ENCODE measurements at regions not wholly inside any gene's neighbourhood (a gene's known extent, or its start where the extent isn't known, plus 50 kb on each side); places are given as distances from the start of the nearest gene placed in this dataset.
"Not testable (repeated sequence)": the region's sequence is repeated elsewhere in the genome, so short reads cannot be mapped to it uniquely, and the experiment has no call there.

DNA sequence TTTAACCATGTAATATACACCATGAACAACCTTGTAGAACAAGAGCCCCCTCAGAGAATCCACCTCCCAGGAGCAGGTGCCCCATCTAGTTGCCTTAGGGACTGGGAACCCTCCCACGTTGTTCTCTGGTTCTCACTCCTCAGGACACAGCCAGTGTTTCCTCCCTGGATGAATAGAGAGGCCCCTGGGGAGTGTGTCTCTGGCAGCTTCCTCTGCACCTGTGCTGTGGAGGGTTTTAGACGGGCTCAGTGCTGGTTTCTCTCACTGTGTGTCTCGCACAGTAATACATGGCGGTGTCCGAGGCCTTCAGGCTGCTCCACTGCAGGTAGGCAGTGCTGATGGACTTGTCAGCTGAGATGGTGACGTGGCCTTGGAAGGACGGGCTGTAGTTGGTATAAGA is 581.3 kb downstream of the TMEM121 start:
- no peak for DNase-seq (ENCODE audit: low spot score)

DNA sequence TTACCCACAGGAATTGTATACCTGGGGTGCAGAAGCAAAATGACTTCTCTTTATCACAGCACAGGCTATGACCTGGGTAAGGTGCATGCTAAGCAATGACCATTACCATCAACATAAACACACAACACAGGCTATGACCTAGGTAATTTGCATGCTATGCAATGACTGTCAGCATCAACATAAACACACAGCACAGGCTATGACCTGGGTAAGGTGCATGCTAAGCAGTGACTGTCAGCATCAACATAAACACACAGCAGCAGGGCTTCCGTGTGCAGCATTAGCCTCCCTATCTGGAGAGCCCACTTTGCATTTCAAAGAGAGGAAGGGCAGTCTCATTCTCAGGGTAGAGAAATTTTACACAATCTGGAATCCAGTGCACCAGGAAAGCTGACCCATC is 583.0 kb downstream of the TMEM121 start:
- no peak for DNase-seq (ENCODE audit: low spot score)

DNA sequence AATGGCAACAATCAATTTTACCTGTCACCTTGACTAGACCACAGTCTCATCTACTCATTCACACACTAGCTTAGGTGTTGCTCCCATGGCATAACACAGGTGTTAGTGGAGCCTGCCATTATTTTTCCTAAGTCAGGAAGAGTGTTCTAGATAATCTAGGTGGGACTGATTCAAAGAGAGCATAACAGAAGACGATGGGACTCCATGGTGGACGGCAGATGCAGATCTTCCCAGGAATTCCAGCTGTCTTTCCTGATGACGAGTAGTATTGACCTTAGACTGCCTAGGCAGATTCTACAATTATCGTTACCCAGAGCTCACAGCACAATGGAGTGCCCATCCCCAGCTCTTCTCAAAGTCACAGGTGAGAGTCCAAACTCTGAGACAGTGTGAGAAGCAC is 589.0 kb downstream of the TMEM121 start:
- no peak for DNase-seq (ENCODE audit: low spot score)

DNA sequence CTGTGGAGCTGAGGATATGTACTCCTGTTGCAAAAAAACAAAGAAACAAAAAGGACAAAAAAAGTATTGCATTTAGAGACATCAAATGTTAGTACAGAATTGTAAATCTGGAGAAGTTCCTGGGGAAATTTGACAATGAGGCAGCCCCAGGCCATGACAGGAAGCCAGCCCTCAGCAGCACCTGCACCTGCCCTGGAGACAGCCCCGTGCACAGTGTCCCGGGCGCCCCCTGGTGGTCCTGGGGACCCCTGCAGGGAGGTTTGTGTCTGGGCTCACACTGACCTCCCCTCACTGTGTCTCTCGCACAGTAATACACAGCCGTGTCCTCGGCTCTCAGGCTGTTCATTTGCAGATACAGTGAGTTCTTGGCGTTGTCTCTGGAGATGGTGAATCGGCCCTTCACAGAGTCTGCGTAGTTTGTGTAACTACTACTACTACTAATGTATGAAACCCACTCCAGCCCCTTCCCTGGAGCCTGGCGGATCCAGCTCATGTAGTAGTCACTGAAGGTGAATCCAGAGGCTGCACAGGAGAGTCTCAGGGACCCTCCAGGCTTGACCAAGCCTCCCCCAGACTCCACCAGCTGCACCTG is 590.1 kb downstream of the TMEM121 start:
- DNase-seq (ENCODE audit: low spot score): not testable (repeated sequence)

DNA sequence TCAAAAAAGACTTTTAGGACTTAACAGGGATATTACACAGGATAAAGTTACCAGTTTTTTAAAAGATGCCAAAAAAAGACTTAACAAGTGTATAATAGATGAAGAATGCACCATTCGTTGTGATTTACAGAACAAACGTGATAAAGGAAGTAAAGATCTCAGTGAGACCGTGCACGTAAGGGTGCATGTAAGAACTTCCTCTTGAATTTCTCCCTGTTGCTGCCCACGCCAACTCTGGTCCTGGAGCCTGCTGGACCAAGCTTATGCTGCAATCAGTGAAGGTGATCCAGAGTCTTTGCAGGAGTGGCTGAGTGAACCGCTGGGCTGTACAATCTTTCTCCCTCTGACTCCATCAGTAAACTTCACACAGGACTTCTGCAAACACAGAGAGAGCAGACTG is 593.7 kb downstream of the TMEM121 start:
- DNase-seq (ENCODE audit: low spot score): no peak

DNA sequence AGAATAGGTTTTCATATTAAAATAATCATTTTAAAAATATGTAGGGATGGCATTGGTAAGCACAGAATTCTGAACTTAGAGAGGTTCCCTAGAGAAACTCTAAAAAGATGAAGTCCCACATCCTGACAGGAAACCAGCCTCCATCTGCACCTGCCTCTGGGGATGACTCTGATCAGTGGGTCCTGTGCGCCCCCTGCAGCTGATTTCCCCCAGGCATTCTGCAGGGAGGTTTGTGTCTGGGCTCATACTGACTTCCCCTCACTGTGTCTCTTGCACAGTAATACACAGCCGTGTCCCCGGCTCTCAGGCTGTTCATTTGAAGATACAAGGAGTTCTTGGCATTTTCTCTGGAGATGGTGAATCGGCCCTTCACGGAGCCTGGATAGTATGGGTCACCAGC is 602.9 kb downstream of the TMEM121 start:
- no peak for DNase-seq (ENCODE audit: low spot score)

DNA sequence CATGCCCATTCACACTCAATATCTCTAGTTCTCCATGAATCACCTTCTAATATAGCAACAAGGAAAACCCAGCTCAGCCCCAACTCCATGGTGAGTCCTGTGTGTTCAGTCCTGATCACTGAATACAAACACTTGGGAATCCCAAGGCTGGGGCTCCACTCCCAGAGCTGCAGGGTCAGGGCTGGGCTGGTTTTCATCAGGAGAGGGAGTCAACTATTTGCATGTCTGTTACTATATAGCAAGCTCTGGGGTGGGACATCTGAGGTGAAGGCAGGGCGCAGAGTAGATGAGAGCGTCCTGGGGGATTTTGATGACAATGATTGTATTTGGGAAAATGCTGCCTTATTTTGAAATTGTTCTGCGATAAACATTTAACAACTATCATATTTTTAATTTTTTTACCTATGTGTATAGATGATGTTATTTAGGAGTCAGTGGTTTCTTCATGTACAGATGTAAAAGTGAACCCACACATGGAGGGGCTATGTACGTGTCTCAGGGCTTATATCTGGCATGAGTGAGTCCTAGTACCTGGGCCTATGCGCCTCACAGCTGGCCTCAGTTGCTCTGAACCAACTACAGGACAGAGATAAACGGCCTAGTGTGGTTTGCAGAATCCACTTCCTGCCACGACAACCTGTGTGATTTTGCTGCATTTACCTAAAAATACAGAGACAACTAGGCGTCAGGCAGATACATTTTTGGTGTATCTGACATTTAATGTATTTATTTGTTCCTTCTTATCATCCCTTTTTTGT is 603.7 kb downstream of the TMEM121 start:
- DNase-seq (ENCODE audit: low spot score): not testable (repeated sequence)

DNA sequence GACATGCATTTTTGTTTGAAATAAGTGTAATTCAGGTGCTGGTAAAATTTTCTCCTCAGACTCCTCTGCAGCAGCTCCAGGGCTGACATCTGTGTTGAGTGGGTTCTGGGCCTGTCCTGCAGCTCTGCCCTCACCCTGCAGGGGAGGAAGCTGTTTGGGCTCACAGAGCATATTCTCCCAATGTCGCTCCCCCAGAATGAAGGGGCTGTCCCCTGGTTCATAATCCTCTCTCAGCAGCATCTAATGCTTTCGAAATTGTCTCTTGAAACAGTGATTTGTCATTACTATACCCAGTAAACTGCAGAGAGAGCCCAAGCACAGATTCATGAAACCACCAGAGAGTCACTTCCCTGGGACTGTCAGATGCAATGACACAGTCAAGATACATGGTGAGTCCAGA is 606.7 kb downstream of the TMEM121 start:
- not testable (repeated sequence) for DNase-seq (ENCODE audit: low spot score)

DNA sequence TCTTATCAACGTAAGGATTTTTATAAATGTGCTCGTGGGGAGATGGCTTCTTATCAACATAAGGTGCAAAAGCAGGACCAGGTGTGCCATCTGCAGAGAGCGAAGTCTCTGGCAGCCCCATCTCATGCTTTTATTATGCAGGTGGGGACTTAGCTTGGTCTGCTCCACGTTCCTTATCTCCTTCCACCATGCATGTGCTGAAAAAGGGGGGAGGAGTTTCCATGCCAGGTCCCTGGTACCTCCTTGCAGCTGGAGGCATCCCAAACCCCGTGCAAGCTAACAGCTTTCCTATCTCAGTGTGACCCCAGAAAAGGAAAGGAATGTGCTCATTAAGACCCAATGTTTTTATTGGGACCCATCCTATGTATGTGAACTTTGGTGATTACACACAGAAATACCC is 608.5 kb downstream of the TMEM121 start:
- DNase-seq (ENCODE audit: low spot score): no peak

DNA sequence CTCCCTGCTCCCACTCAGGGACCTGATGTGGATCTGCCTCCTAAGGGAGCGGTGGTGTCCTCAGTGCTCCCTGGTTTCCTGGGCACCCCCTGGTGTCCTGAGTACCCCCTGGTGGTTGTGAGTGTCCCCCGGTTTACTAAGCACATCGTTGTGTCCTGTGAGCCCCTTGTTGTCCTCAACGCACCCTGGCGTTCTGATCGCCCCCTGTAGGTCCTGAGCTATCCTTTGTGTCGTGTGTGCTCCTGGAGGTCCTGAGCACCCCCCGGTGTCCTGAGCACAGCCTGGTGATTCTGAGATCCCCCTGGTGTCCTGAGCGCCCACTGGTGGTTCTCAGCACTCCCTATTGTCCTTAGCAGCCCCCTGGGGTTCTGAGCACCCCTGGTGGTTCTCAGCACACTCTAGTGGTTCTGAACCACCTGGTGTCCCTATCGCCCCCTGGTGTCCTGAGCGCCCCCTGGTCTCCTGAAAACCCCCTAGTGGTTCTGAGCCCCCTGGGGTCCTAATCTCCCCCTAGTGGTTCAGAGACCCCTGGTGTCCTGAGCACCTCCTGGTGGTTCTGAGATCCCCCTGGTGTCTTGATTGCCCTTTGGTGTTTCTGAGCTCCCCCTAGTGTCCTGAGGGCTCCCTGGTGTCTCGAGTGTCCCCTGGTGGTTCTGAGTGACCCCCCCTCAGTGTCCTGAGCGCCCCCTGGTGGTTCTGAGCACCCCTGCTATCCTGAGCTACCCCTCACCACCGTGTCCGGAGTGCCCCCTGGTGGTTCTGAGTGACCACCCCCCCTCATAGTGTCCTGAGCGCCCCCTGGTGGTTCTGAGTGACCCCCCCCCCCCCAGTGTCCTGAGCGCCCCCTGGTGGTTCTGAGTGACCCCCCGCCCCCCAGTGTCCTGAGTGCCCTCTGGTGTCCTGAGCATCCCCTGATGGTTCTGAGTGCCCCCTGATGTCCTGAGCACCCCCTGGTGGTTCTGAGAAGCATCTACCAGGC is 615.1 kb downstream of the TMEM121 start:
- no peak for DNase-seq (ENCODE audit: low spot score)

DNA sequence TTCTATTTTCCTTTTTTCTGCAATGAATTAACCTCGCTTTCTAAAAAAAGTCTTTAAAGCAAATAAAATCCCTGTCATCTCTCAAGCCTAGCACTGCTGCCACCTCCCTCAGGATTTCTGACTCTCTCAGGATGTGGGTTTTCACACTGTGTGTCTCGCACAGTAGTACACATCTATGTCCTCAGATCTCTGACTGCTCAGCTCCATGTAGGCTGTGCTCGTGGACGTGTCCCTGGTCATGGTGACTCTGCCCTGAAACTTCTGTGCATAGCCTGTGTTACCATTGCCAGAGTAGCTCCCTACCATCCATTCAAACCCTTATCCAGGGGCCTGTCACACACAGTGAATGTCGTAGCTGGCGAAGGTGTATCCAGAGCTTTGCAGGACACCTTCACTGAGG is 619.3 kb downstream of the TMEM121 start:
- DNase-seq (ENCODE audit: low spot score): not testable (repeated sequence)

DNA sequence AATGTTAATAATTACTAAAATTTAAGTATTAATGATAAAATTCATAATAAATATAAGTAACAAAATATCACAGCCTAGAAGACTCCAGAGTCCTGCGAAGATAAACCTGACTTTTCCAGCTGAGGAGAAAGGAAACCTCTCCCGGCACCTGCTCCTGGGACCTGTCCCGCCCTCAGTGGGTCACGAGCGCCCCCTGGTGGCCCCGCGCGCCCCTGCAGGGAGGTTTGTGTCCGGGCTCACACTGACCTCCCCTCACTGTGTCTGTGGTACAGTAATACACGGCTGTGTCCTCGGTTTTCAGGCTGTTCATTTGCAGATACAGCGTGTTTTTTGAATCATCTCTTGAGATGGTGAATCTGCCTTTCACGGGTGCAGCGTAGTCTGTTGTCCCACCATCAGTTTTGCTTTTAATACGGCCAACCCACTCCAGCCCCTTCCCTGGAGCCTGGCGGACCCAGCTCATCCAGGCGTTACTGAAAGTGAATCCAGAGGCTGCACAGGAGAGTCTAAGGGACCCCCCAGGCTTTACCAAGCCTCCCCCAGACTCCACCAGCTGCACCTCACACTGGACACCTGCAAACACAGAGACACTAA is 627.1 kb downstream of the TMEM121 start:
- peak; percentile 51 for DNase-seq (ENCODE audit: low spot score)

DNA sequence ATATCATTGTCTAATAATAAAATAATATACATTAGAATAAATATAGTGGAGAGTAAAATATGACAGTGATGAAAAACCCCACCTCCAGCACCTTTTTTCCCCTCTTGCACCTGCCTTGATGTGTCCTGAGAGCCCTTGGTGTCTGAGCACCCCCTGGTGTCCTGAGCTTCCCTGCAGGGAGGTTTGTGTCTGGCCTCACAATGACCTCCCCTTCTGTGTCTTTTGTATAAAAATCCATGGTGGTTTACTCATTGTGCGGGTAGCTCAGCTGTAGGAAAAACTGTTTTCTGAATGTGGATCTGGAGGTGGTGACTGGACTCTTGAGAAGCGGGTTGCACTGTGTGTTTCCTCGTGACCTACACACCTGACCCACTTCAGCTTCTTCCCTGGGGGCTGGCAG is 636.9 kb downstream of the TMEM121 start:
- no peak for DNase-seq (ENCODE audit: low spot score)

DNA sequence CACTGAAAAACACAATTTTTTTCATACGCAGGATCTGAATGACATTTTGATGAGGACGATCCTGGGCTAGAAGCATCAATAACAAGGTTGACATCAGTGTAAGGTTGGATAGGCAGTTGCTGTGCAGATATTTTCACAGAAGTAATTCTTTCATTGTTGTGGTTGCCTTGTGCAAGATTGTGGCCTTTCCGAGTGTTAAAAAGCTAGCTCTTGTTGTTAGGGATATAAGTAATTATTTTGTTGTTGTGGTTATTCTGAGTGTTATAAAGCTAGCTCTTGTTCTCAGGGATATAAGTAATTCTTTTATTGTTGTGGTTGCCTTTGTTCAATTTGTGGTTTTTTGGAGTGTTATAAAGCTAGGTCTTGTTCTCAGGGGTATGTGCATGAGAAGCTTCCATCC is 637.4 kb downstream of the TMEM121 start:
- not testable (repeated sequence) for DNase-seq (ENCODE audit: low spot score)

DNA sequence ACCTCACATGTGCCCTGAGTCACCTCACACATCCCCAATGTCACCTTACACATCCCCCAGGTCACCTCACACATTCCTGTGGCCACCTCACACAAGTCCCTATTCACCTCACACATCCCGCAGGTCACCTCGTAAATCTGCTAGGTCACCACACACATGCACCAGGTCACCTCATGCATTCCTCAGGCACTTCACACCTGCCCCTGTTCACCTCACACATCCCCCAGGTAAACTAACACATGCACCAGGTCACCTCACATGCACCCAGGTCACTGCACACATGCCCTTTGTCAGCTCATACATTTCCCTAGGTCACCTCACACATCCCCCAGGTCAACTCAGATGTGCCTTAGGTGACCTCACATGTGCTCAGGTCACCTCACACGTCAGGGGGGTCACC is 639.8 kb downstream of the TMEM121 start:
- DNase-seq (ENCODE audit: low spot score): no peak

DNA sequence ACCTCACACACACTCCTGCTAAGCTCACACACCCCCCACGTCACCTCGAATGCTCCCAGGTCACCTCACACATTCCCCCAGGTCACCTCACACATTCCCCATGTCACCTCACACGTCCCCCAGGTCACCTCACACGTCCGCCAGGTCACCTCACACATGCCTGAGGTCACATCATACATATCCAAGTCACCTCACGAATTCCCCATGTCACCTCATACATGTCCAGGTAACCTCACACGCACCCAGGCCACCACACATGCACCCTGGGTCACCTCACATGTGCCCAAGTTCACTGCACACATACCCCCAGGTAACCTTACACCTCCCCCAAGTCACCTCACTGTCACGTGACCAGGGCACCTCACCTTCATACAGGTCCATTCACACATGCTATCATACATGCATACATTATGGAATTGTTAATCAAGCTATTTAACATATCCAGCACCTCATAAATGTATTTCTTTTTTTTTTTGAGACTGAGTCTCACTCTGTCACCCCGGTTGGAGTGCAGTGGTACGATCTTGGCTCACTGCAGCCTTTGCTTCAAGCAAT is 640.3 kb downstream of the TMEM121 start:
- no peak for DNase-seq (ENCODE audit: low spot score)

DNA sequence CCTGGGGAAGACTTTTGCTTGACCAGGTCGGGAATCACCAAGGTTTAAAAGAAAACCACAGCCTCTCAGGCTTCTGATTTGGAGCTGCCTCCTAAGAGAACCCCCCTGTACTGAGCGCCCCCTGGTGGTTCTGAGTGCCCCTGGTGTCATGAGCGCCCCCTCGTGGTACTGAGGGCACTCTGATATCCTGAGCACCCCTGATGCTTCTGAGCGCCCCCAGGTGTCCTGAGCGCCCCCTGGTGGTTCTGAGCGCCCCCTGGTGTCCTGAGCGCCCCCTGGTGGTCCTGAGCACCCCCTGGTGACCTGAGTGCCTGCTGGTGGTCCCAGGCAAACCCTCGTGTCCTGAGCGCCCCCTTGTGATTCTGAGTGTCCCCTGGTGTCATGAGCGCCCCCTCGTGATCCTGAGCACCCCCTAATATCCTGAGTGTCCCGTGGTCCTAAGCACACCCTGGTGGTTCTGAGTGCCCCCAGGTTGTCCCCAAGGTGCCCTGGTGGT is 643.8 kb downstream of the TMEM121 start:
- DNase-seq (ENCODE audit: low spot score): not testable (repeated sequence)

DNA sequence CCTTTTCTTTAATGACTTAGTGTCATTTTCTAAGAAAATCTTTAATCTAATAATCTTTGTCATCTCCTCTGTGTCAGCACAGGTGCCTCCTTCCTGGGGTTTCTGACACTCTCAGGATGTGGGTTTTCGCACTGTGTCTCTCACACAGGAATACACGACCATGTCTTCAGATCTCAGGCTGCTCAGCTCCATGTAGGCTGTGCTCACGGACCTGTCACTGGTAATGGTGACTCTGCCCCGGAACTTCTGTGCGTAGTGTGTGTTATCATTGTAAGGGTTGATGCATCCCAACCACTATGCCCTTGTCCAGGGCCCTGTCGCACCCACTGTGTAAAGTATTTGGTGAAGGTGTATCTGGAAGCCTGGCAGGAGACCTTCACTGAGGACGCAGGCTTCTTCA is 647.8 kb downstream of the TMEM121 start:
- DNase-seq (ENCODE audit: low spot score): no peak

DNA sequence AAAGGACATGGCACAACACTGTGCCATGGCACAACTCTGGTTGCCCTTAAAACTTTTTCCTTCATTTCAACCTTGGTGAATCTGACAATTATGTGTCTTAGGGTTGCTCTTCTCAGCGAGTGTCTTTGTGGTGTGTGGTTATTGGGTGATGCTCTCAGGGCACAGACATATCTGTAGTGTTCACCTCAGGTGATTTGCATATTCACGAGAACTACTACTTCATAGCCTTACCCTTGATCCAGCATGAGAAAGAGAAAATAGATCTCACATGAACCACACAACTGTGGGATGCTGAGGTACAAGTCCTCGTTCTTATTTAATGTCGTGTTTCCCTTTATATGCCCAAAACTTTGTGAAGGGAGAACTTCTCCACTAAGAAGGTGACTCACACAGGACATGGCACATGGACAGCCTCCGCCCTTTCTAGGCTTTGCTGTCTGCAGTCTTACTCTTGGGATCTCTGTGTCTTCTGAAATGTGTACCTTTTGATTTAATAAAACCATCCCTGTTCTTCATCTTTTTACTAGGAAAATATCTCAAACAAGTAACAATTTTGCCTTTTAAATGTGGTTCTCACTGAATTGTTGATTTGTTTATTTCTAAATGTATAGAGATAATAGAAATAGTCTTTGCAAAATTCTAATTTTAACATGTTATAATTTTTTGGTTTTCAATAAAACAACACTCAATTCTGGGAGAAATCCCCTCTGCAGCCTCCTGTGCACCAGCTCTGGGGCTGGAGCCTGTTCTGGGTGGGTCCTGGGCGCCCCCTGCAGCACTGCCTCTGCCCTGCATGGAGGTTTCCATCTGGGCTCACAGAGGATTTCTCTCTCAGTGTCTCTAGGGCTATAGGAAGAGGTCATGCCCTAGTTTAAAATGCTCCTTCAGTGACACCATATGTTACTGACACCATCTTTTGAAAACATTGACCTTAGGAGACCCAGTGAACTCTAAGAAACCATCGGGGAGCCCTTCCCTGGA is 651.2 kb downstream of the TMEM121 start:
- not testable (repeated sequence) for DNase-seq (ENCODE audit: low spot score)

DNA sequence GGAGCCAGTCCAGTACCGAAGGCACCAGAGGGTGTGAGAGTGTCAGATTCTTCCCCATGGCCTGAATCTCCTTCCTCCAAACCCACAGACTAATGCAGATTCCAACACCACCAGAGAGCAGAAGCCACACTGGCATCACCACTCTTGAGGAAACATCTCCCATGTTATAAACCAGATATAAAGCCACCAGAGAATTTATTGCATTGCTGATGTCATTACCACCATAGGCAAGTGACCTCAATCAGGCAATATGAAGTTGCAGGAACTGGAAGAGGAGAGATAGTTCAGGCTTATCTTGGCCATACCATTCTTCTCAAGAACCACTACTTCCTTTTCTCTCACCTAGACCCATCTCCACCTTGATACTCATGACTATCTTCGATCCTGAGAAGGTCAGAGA is 653.4 kb downstream of the TMEM121 start:
- DNase-seq (ENCODE audit: low spot score): no peak
